Sigmoid colon (tissue), 6 donors: ENCODE measurements at regions not wholly inside any gene's neighbourhood (a gene's known extent, or its start where the extent isn't known, plus 50 kb on each side); places are given as distances from the start of the nearest gene placed in this dataset.
"Not testable (repeated sequence)": the region's sequence is repeated elsewhere in the genome, so short reads cannot be mapped to it uniquely, and the experiment has no call there.

Experiments used
- DNase-seq: peaks from one replicate; pipeline ENCODE4 v3.0.0-alpha.2; 2019
- H3K27ac ChIP-seq, 4 donors: fragments of 200-600 bp; sonication (generic); one replicate each; pipeline ENCODE4 v1.5.1; 2016 to 2019; ENCODE audit warnings: mild to moderate bottlenecking in 1 of 4
- H3K27me3 ChIP-seq, 3 donors: fragments of 200-600 bp; sonication (generic); one replicate each; pipeline ENCODE4 v1.5.1; 2019; ENCODE audit warnings: mild to moderate bottlenecking in 1 of 3
- H3K36me3 ChIP-seq, 4 donors: fragments of 200-600 bp; sonication (generic); one replicate each; pipeline ENCODE4 v1.5.1; 2016 to 2019
- H3K4me1 ChIP-seq, 4 donors: fragments of 200-600 bp; sonication (generic); one replicate each; pipeline ENCODE4 v1.5.1; 2017 to 2019
- H3K4me3 ChIP-seq, 4 donors: fragments of 200-600 bp; sonication (generic); one replicate each; pipeline ENCODE4 v1.5.1; 2017 to 2019; ENCODE audit warnings: mild to moderate bottlenecking in 2 of 4, moderate library complexity in 1 of 4
- H3K9me3 ChIP-seq, 4 donors: fragments of 200-600 bp in 3 of 4; sonication (generic) in 3 of 4; one replicate each; pipeline versions ENCODE4 v1.5.1 to v1.6.1; 2013 to 2019
- CTCF ChIP-seq, 4 experiments: fragments of 450-650 bp in 3 of 4; fragments of 200-600 bp in 1 of 4; IDR thresholded peaks; one replicate each; pipeline ENCODE4 v1.5.1; 2016 to 2019; ENCODE audit warnings: antibody characterized with exemption in 4 of 4, mild to moderate bottlenecking in 3 of 4, moderate library complexity in 2 of 4
- EP300 ChIP-seq, 4 donors: sonication (generic); formaldehyde crosslinking; IDR thresholded peaks; one replicate each; pipeline ENCODE4 v1.6.1; 2017; ENCODE audit warnings: antibody characterized with exemption in 4 of 4
- POLR2A ChIP-seq, 2 donors: fragments of 450-650 bp; IDR thresholded peaks; one replicate each; pipeline ENCODE4 v1.6.1; 2016; ENCODE audit warnings: antibody characterized with exemption in 2 of 2, mild to moderate bottlenecking in 2 of 2, moderate library complexity in 2 of 2
- POLR2AphosphoS5 ChIP-seq, 4 donors: sonication (generic); formaldehyde crosslinking; IDR thresholded peaks; one replicate each; pipeline ENCODE4 v1.6.1; 2017; ENCODE audit warnings: antibody characterized with exemption in 4 of 4
- WGBS, 2 donors: extraction: QIAGEN DNeasy Blood & Tissue Kit; methylation state at CpG; one replicate each; pipeline ENCODE4 v1.1.7; 2013; 5-methylcytosine and 5-hydroxymethylcytosine counted together
- intact Hi-C: fragments of 100-400 bp; cut with DNase I; formaldehyde crosslinking; loops from one replicate; pipeline ENCODE4 v1.15.1; 2023
- donor health status: healthy with polysubstance abuse.
- donor health status: healthy.

- DNase-seq, H3K4me1 ChIP-seq, H3K27ac ChIP-seq, H3K4me3 ChIP-seq, H3K36me3 ChIP-seq, H3K9me3 ChIP-seq, intact Hi-C loops: not testable (repeated sequence)
- WGBS, 2 donors: 85 to 88% methylated on average over 12 of the region's 12 CpGs
- H3K27me3 ChIP-seq: peaks cover 0 to 66% (median 32%) of the 10 kb centered on the region in 3 donors
These were observed 50.4 kb upstream of the TTC34 start for GRCh38 chr1:2851918-2852317.

DNA sequence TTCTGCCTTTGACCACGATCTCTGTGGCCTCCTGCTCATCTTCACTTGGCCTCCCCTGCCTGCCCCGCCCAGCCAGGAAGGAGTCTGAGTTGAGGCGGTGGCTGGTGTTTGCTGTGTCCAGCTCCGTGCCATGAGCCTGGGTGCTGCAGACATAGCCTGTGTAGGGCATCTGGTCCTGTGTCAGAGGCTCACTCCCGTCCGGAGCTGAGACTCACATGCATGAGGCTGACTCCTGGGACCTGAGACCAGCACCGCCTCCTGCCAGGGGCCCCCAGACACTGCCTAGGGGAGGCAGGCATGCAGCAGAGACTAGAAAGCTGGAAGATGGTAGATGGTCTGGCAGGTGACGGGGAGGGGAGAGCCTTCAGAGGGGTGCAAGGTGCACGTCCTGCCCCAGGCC, 52.2 kb upstream of the TTC34 start:
- TF ChIP-seq POLR2AphosphoS5 (IDR thresholded peaks at IDR 0.05): no peak
- no peak for TF ChIP-seq EP300 (IDR thresholded peaks at IDR 0.05)
- no peak for TF ChIP-seq CTCF (IDR thresholded peaks at IDR 0.05)
- TF ChIP-seq POLR2A (IDR thresholded peaks at IDR 0.05): no peak
- H3K27me3 ChIP-seq: peaks cover 0 to 66% (median 30%) of the 10 kb centered on the region in 3 donors

GRCh38 chr1:2854151-2854550, 52.7 kb upstream of the TTC34 start:
- no peaks in the 10 kb centered on the region for H3K9me3 ChIP-seq
- H3K27me3 ChIP-seq: peaks cover 0 to 64% (median 30%) of the 10 kb centered on the region in 3 donors
- 81 to 90% methylated on average over 13 of the region's 13 CpGs for WGBS, 2 donors
- intact Hi-C loops: no loop called here
- DNase-seq: no peak
- H3K4me1 ChIP-seq: no peaks in the 10 kb centered on the region
- TF ChIP-seq POLR2AphosphoS5 (IDR thresholded peaks at IDR 0.05): no peak
- no peak for TF ChIP-seq EP300 (IDR thresholded peaks at IDR 0.05)
- no peak for TF ChIP-seq CTCF (IDR thresholded peaks at IDR 0.05)
- TF ChIP-seq POLR2A (IDR thresholded peaks at IDR 0.05): no peak
- no peak overlapping the region for H3K4me3 ChIP-seq
- no peaks in the 10 kb centered on the region for H3K36me3 ChIP-seq
- H3K27ac ChIP-seq: no peak overlapping the region

More for the DNA sequence above, 52.2 kb upstream of the TTC34 start:
- Histone ChIP-seq H3K36me3 (no peaks in the 10 kb centered on the region), H3K4me3 (no peak overlapping the region), H3K4me1 (no peaks in the 10 kb centered on the region), H3K27ac (no peak overlapping the region), H3K9me3 (no peaks in the 10 kb centered on the region)
- no peak for DNase-seq
- intact Hi-C loops: no loop called here
- 55 to 76% methylated on average over 9 of the region's 9 CpGs for WGBS, 2 donors

- Histone ChIP-seq H3K9me3 (no peaks in the 10 kb centered on the region), H3K27me3 (peaks cover 0 to 61% (median 30%) of the 10 kb centered on the region in 3 donors), H3K4me3 (no peak overlapping the region), H3K4me1 (no peaks in the 10 kb centered on the region), H3K36me3 (no peaks in the 10 kb centered on the region), H3K27ac (no peak overlapping the region)
- no peak for DNase-seq
- intact Hi-C loops: no loop called here
- TF ChIP-seq POLR2AphosphoS5 (IDR thresholded peaks at IDR 0.05) (no peak), EP300 (IDR thresholded peaks at IDR 0.05) (no peak)
- 75 to 80% methylated on average over 11 of the region's 11 CpGs for WGBS, 2 donors
These were observed 53.1 kb upstream of the TTC34 start for GRCh38 chr1:2854611-2855010.

DNA sequence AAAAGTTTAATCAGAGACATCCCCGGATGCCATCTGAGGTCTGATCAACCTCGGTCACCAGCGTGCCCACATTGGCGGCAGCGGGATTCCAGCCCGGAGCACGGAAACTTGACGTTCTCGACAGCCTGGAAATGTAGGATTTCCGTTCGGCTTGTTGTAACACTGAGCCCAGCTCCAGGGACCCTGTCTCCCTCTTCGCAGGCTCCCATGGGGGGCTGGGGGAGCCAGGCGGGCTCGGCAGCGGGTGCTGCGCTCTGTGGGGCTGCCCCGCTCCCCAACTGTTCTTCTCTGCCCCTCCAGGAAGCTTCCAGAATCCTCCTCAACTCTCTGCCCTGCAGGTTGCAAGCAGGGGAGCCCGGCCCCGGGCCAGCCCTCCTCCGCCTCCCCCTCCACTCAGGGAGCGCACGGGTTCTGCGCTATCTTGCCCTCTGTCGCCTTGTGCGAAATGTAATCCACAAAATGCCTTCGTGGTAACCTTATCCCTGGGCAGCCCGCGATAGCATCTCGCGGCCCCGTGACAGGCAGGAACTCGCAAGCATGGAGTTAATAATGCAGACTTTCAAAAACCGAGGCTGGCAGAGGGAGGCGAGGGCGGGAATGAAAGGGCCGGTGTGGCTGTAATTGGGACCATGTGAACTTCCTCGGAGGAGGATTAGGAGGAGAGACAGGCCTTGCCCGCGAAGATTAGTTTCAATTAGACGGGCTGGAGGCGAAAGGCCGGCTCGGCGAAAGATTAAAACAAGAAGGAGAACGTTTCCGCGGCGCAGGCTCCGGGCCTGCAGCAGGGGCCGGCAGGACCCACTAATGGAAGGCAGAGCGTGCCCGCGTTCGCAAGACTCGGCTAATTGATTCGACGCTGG, 53.9 kb upstream of the TTC34 start:
- Histone ChIP-seq H3K9me3 (no peaks in the 10 kb centered on the region), H3K4me1 (no peaks in the 10 kb centered on the region), H3K4me3 (no peak overlapping the region), H3K27me3 (peaks cover 0 to 61% (median 30%) of the 10 kb centered on the region in 3 donors), H3K27ac (no peak overlapping the region), H3K36me3 (no peaks in the 10 kb centered on the region)
- 85 to 89% methylated on average over 57 of the region's 57 CpGs for WGBS, 2 donors
- intact Hi-C loops: no loop called here
- TF ChIP-seq POLR2A (IDR thresholded peaks at IDR 0.05) (no peak), CTCF (IDR thresholded peaks at IDR 0.05) (no peak), POLR2AphosphoS5 (IDR thresholded peaks at IDR 0.05) (no peak), EP300 (IDR thresholded peaks at IDR 0.05) (no peak)
- DNase-seq: no peak

- Histone ChIP-seq H3K4me1 (no peaks in the 10 kb centered on the region), H3K4me3 (no peak overlapping the region), H3K27ac (no peak overlapping the region), H3K27me3 (peaks cover 0 to 64% (median 30%) of the 10 kb centered on the region in 3 donors), H3K9me3 (no peaks in the 10 kb centered on the region), H3K36me3 (no peaks in the 10 kb centered on the region)
- 62 to 68% methylated on average over 13 of the region's 13 CpGs for WGBS, 2 donors
- no peak for TF ChIP-seq POLR2A (IDR thresholded peaks at IDR 0.05)
- no peak for DNase-seq
- intact Hi-C loops: no loop called here
These were observed 54.5 kb upstream of the TTC34 start for GRCh38 chr1:2856066-2856390.
